T-helper 1 cell treated with Interleukin-12 subunit alpha and Interleukin-12 subunit beta and Interleukin-4 antibody, amounts not matched to agents 30 μg/mL and 1 μg/mL, for 36 hours (primary cell): ENCODE measurements at regions not wholly inside any gene's neighbourhood (a gene's known extent, or its start where the extent isn't known, plus 50 kb on each side); places are given as distances from the start of the nearest gene placed in this dataset.

Experiments used
- H3K27ac Mint-ChIP-seq: one replicate; pipeline ENCODE4 v1.8.0; 2021; ENCODE audit warnings: mild to moderate bottlenecking, mixed read lengths
- H3K27me3 Mint-ChIP-seq: one replicate; pipeline ENCODE4 v1.8.0; 2021; ENCODE audit warnings: low read depth, mixed read lengths
- H3K36me3 Mint-ChIP-seq: one replicate; pipeline ENCODE4 v1.8.0; 2021; ENCODE audit warnings: low read depth, mixed read lengths
- H3K4me1 Mint-ChIP-seq: one replicate; pipeline ENCODE4 v1.8.0; 2021; ENCODE audit warnings: low read depth, mixed read lengths
- H3K4me3 Mint-ChIP-seq: one replicate; pipeline ENCODE4 v1.8.0; 2021; ENCODE audit warnings: mild to moderate bottlenecking, moderate library complexity, mixed read lengths
- H3K9me3 Mint-ChIP-seq: one replicate; pipeline ENCODE4 v1.8.0; 2021; ENCODE audit warnings: mixed read lengths

DNA sequence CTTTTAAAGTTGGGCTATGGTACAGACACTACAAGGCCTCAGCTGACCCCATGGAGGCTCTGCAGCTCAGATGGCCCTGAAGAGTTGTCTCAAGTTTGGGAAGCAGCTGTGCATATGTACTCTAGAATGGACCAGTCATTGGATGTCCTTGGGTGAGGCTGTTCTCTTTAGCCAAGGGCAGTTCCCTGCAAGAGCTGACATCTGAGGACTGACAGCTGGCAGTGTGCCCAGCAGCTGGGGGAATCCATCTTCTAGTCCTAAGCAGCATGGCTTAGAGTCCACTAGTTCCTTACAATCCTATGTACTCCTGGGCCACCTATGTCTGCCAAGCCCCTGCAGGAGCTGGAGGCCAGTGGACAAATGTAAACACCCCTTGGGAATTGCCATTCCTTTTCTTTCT lies 76.5 kb downstream of the C11orf91 start:
- Mint-ChIP-seq H3K4me1 (no peaks in the 10 kb centered on the region), H3K27me3 (peaks cover 3% of the 10 kb centered on the region), H3K27ac (no peak overlapping the region), H3K4me3 (no peak overlapping the region), H3K36me3 (no peaks in the 10 kb centered on the region), H3K9me3 (no peaks in the 10 kb centered on the region)

DNA sequence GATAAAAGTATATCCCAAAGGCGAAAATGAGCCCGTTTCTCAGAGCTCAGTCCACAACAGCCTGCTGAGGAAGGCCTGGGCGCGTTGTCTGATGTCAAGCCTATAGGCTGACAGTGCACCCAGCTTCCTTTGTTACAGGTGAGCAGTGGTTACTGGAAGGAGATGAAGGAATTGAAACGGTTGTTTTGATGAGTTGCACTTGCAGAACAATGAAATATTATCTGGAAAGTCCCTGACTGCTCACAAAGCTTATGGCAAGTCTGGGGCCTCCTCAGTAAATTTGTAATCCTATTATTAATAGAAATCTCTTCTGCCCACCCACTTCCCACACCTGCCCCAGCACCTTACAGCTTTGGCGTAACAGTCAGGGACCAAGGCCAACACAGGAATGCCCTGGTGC lies 77.8 kb downstream of the C11orf91 start:
- Mint-ChIP-seq H3K27ac (no peak overlapping the region), H3K27me3 (peaks cover 3% of the 10 kb centered on the region), H3K9me3 (no peaks in the 10 kb centered on the region), H3K36me3 (no peaks in the 10 kb centered on the region), H3K4me1 (no peaks in the 10 kb centered on the region), H3K4me3 (no peak overlapping the region)

DNA sequence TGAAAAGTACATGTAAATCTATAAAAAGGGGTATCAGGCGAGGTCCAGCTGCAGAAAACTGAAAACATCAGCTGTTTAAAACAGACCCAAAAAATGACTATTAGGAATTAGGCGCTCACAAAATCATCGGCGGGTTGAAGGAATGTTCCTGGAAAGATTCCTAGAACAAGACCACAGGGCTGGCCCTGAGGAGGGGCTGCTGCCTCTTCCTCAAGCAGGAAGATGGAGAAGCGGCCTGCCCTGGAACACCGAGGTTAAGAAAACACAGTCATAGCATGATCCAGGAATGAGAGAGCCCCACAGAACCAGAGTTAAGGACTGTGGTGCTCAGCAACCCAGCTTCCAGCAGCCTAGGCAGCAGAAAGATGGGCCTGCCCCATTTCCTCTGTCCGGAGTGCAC lies 78.4 kb downstream of the C11orf91 start:
- H3K27ac Mint-ChIP-seq = no peak overlapping the region
- no peaks in the 10 kb centered on the region for H3K4me1 Mint-ChIP-seq
- no peaks in the 10 kb centered on the region for H3K36me3 Mint-ChIP-seq
- H3K4me3 Mint-ChIP-seq = no peak overlapping the region
- peaks cover 3% of the 10 kb centered on the region for H3K27me3 Mint-ChIP-seq
- no peaks in the 10 kb centered on the region for H3K9me3 Mint-ChIP-seq

DNA sequence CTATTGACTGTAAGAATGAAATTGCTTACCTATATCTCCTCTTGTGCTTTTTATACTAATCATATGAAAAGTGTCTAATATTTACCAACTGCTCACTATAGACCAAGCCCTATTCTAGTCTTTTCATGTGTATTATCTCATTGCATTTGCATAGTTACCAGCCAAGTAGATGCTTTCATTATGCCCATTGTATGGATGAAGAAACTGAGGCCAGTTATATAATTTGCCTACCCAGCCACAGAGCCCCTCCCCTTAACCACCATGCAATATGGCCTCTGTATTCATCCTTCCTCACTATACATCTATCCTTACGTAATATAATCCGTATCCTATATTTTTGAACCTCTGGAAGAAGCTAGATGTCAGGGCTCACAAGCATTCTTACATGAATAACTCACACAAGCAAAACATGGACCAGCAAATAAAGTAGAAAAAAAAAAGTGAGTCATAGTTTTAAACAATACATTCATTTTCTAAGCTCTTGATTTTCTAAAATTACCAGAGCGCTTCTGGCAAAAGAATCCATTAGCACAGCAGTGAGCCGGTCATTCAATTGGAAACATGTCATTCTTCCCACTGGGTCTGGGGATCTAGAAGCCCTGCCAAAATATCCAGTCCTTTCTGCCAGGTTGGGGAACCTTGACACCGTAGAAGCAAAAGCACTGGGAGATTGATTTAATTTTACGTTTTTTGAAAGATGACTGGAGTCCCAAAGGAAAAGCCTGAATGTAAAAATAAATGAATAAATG lies 80.0 kb downstream of the C11orf91 start:
- Mint-ChIP-seq H3K9me3 (no peaks in the 10 kb centered on the region), H3K4me1 (no peaks in the 10 kb centered on the region), H3K4me3 (no peak overlapping the region), H3K27me3 (peaks cover 3% of the 10 kb centered on the region), H3K36me3 (no peaks in the 10 kb centered on the region), H3K27ac (no peak overlapping the region)

DNA sequence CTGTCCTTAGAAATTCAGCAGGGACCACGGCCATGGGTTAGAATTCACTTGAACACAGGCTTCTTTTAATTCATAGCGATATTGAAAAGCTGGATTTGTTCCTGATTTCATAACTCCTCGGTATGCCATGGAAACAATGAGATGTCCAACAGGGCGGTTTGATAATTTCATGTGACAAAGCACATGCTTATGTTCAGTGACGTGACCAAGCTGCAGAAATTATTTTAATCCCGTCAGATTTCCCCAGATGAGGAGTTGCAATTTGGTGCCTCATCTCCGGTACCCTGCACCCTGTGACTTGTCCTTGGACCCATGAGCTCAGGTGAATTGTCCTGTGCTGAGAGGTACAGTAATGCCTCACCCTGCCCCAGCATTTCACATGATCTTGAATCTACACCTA lies 81.7 kb downstream of the C11orf91 start:
- H3K27ac Mint-ChIP-seq = no peak overlapping the region
- H3K4me1 Mint-ChIP-seq = no peaks in the 10 kb centered on the region
- H3K36me3 Mint-ChIP-seq = no peaks in the 10 kb centered on the region
- H3K9me3 Mint-ChIP-seq = no peaks in the 10 kb centered on the region
- no peak overlapping the region for H3K4me3 Mint-ChIP-seq
- peaks cover 3% of the 10 kb centered on the region for H3K27me3 Mint-ChIP-seq

DNA sequence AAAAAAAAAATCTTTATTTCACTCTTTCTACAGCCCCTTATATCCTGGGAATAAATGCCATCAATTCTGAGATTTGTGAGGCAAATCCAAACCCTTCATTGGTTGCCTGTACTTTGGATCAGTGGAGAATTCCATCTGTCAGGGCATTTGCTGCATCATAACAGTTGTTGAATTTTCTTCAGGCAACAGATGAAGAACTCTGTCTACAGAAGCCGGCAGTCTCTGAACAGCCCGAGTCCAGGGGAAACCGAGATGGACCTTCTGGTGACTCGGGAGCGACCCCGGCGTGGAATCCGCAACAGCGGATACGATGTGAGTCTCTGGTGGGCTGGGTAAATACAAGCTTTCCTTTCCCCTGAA lies 82.3 kb downstream of the C11orf91 start:
- H3K4me1 Mint-ChIP-seq = no peaks in the 10 kb centered on the region
- H3K27me3 Mint-ChIP-seq = peaks cover 3% of the 10 kb centered on the region

DNA sequence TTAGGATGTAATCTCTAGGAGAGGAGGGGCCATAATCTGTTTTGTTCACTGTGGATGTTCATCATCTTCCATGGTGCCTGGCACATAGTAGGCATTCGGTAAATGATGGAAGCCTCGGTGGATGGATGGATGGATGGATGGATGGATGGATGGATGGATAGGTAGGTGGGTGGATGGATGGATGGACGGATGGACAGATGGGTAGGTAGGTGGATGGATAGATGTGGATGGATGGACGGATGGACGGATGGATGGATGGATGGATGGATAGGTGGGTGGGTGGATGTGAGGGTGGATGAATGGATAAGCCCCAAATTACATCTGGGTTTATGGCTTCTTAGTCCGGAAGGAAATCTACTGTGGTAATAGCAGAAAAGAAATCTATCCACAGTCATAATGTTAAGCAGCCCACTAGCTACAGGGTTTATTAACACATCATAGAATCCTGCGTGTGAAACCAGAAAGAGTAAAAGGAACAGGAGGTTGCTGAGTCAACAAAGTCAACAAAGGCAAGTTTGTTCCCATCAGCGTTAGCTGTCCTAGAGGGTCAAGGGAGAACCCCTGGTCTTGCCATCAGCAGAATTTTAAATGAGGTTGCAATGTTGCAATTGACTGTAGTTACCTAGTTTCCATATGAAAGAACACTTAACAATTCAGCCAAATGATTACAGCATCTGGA lies 82.8 kb downstream of the C11orf91 start:
- H3K9me3 Mint-ChIP-seq = no peaks in the 10 kb centered on the region
- no peaks in the 10 kb centered on the region for H3K36me3 Mint-ChIP-seq
- no peak overlapping the region for H3K4me3 Mint-ChIP-seq
- H3K27ac Mint-ChIP-seq = no peak overlapping the region
- no peaks in the 10 kb centered on the region for H3K4me1 Mint-ChIP-seq
- H3K27me3 Mint-ChIP-seq = peaks cover 4% of the 10 kb centered on the region

More for the DNA sequence above, 82.3 kb downstream of the C11orf91 start:
- no peak overlapping the region for H3K4me3 Mint-ChIP-seq
- no peaks in the 10 kb centered on the region for H3K9me3 Mint-ChIP-seq
- no peaks in the 10 kb centered on the region for H3K36me3 Mint-ChIP-seq
- H3K27ac Mint-ChIP-seq = no peak overlapping the region

DNA sequence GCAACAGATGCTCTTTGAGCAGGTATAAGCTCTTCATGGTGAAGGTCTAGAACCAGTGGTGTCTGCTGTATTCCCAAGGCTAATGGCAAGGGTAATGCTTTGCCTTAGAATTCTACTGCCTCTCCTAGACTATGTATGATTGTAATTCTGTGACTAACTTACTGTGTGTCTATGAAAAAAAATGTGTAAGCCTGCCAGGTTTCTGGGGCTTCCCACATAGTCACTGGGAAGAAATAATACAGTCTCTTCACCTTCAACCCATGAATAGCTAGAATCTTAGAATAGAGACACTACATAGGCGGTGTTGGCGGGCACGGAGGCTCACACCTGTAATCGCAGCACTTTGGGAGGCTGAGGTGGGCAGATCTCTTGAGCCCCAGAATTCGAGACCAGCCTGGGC lies 84.1 kb downstream of the C11orf91 start:
- Mint-ChIP-seq H3K36me3 (no peaks in the 10 kb centered on the region), H3K4me1 (no peaks in the 10 kb centered on the region), H3K4me3 (no peak overlapping the region), H3K9me3 (no peaks in the 10 kb centered on the region), H3K27me3 (peaks cover 10% of the 10 kb centered on the region), H3K27ac (no peak overlapping the region)

DNA sequence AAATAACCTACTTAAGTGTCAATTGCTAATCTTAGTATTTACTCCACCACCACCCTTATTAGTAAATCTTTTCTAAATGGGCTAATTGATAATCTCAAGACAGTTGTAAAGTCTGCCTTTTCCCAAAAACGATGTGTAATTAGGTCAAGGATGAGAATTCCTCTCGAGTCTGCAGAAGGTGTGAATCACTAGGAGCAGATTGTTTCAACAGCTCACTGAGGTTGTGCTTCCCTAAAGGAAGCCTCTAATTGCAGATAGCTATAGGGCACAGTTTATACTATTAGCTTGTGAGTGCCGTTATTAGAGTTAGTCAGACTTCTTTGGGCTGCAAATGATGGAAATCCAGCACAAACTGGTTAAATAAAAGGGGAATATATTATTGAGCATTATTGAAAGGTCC lies 84.9 kb downstream of the C11orf91 start:
- Mint-ChIP-seq H3K4me1 (no peaks in the 10 kb centered on the region), H3K27ac (no peak overlapping the region), H3K36me3 (no peaks in the 10 kb centered on the region), H3K9me3 (no peaks in the 10 kb centered on the region), H3K4me3 (no peak overlapping the region), H3K27me3 (peaks cover 15% of the 10 kb centered on the region)

DNA sequence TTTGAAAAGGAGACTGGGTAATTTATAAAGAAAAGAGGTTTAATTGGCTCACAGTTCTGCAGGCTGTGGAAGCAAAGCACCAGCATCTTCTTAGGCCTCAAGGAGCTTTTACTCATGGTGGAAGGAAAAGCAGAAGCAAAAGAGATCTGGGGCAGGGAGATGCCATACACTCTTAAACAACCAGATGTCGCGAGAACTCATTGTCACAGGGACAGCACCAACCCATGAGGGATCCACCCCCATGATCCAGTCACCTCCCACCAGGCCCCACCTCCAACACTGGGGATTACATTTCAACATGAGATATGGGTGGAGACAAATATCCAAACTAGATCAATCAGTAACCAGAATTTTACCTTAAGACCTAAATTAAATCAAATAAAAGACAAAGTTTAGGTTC lies 87.2 kb downstream of the C11orf91 start:
- H3K27ac Mint-ChIP-seq = no peak overlapping the region
- H3K4me1 Mint-ChIP-seq = no peaks in the 10 kb centered on the region
- H3K4me3 Mint-ChIP-seq = no peak overlapping the region
- no peaks in the 10 kb centered on the region for H3K9me3 Mint-ChIP-seq
- peaks cover 12% of the 10 kb centered on the region for H3K27me3 Mint-ChIP-seq
- H3K36me3 Mint-ChIP-seq = no peaks in the 10 kb centered on the region

DNA sequence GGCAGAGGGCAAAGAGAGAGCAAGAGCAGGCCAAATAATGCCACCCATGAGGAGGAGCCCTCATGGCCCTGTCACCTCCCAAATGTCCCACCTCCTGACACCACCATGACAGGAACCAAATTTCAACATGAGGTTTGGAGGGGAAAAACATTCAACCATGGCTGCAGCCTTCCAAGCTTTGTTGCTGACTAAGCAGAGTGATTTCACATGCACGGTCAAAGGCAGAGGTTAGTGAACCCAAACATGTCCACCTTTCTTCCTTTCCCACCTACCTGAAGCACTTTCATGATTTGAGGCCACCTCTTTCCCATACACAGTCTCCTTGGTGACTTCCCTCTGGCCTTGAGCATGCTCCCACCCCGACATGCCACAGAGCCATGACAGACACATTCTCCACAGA lies 89.7 kb downstream of the C11orf91 start:
- no peaks in the 10 kb centered on the region for H3K4me1 Mint-ChIP-seq
- H3K9me3 Mint-ChIP-seq = no peaks in the 10 kb centered on the region
- H3K27ac Mint-ChIP-seq = no peak overlapping the region
- H3K27me3 Mint-ChIP-seq = peaks cover 18% of the 10 kb centered on the region
- no peaks in the 10 kb centered on the region for H3K36me3 Mint-ChIP-seq
- H3K4me3 Mint-ChIP-seq = no peak overlapping the region

DNA sequence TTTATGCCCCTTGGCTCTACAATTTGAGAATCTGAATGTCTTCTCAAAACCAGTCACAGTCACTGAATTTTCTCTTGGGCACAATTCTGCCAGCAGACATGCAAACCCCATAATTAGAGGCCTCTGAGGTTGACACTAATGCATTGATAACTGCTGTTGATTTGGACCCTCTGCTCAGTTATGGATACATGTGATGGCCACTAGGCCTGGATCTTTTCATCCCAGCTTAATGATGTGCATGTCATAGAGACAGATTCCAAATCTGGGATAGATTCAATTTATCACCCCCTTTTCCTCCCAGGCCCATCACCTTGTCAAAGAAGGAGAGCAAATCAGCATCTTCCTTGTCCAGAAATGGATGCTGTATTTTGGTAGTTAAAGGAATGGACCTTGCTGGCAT lies 92.2 kb downstream of the C11orf91 start:
- Mint-ChIP-seq H3K4me3 (no peak overlapping the region), H3K9me3 (no peaks in the 10 kb centered on the region)

DNA sequence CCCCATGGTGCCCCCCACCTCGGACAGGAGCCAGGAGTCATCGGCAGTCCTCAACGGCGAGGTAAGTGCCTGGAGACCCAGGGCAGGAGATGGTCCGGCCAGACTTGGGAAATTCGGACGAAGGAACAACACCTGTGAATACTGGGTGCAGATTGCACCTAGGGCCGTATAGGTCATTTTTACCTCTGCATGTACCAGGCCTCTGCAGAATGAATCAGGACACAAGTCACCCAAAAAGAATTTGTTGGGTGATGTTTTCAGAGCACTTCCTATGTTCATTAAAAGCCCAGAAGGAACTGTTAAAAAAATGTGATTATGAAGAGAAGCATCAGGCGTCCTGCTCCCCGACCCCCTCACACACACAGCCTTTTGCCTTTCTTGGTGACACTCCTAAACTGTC lies 93.9 kb downstream of the C11orf91 start:
- no peaks in the 10 kb centered on the region for H3K36me3 Mint-ChIP-seq

More for the DNA sequence above, 92.2 kb downstream of the C11orf91 start:
- peaks cover 22% of the 10 kb centered on the region for H3K27me3 Mint-ChIP-seq
- no peaks in the 10 kb centered on the region for H3K4me1 Mint-ChIP-seq
- H3K27ac Mint-ChIP-seq = no peak overlapping the region
- H3K36me3 Mint-ChIP-seq = no peaks in the 10 kb centered on the region

DNA sequence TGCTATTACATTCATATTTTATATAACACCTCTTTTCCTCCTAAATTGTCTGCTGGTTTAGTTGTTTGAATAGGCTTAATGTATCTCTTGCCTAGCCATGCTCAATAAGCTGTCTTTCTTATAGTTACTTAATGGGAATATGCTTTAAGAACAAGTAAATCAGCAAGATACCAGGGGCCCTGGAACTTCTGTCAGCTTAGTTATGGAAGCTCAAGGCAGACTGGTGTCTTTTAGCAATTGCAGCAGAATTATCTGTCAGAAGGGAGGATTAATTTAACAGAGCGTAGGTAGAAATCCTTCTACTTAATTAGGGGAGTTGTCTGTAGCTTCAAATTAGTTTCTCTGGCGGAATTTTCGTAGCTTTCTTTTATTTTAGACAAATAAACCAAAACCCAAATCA lies 94.9 kb downstream of the C11orf91 start:
- H3K9me3 Mint-ChIP-seq = no peaks in the 10 kb centered on the region
- H3K36me3 Mint-ChIP-seq = no peaks in the 10 kb centered on the region
- H3K27me3 Mint-ChIP-seq = peaks cover 20% of the 10 kb centered on the region
- no peak overlapping the region for H3K4me3 Mint-ChIP-seq
- no peak overlapping the region for H3K27ac Mint-ChIP-seq
- no peaks in the 10 kb centered on the region for H3K4me1 Mint-ChIP-seq

More for the DNA sequence above, 93.9 kb downstream of the C11orf91 start:
- H3K27ac Mint-ChIP-seq = no peak overlapping the region
- H3K27me3 Mint-ChIP-seq = peaks cover 22% of the 10 kb centered on the region
- H3K4me1 Mint-ChIP-seq = no peaks in the 10 kb centered on the region
- no peaks in the 10 kb centered on the region for H3K9me3 Mint-ChIP-seq
- no peak overlapping the region for H3K4me3 Mint-ChIP-seq

DNA sequence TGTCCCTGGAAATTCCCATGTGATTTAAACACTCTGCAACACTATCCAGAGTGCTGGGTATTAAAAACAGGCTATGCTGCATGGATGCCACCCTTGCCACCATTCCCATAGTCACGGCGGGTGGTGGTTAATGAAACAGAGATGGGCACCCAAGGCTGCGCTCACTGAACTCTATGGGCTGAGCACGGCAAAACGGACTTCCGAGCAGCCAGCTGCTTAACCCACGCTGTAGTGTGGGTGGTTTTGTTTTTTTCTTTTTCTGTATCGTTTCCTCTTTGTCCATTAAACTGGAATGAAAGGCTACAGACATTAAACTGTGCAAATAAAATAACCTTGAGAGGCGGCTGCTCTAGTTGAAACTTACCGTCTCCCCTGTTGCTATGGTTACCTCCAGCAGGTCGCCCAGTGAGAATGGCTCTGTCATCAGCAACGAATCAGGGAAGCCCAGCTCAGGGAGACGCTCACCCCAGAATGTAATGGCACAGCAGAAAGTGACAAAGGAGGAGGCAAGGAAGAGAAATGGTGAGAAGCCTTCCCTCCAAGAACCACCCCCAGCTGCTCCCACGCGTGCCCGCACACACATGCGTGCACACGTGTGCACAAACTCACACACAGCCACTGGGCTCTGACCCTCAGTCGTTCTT lies 102.1 kb downstream of the C11orf91 start:
- H3K27ac Mint-ChIP-seq = no peak overlapping the region
- H3K9me3 Mint-ChIP-seq = no peaks in the 10 kb centered on the region
- no peaks in the 10 kb centered on the region for H3K36me3 Mint-ChIP-seq
- H3K4me1 Mint-ChIP-seq = no peaks in the 10 kb centered on the region
- no peak overlapping the region for H3K4me3 Mint-ChIP-seq
- peaks cover 10% of the 10 kb centered on the region for H3K27me3 Mint-ChIP-seq
